HEK293 (cell line): ENCODE measurements at regions not wholly inside any gene's neighbourhood (a gene's known extent, or its start where the extent isn't known, plus 50 kb on each side); places are given as distances from the start of the nearest gene placed in this dataset.
"Not testable (repeated sequence)": the region's sequence is repeated elsewhere in the genome, so short reads cannot be mapped to it uniquely, and the experiment has no call there.

Experiments
- CTCF ChIA-PET: fragments of 350-600 bp; formaldehyde crosslinking; extraction: SDS; loops from one replicate; lab custom pipeline; 2021; ENCODE audit warnings: antibody characterized with exemption; lab: Yijun Ruan, JAX
- POLR2A ChIA-PET: fragments of 300-600 bp; formaldehyde crosslinking; extraction: SDS; loops from one replicate; lab custom pipeline; 2020; ENCODE audit warnings: antibody characterized with exemption, inconsistent platforms; lab: Yijun Ruan, JAX
- H3K27ac ChIP-seq: fragments of 200-500 bp; sonication (Bioruptor generic); 2 replicates; pipeline ENCODE4 v1.5.1; 2014; ENCODE audit warnings: low read depth, low read length, control low read depth, inconsistent platforms; ENCODE audit errors: extremely low read depth
- H3K36me3 ChIP-seq, 2 experiments: fragments of 200-500 bp in 1 of 2; sonication (Bioruptor generic) in 1 of 2; 1 replicate in 1 of 2; 2 replicates in 1 of 2; pipeline ENCODE4 v1.5.1; 2014 to 2017; ENCODE audit warnings: inconsistent platforms in 2 of 2, low read length in 2 of 2; ENCODE audit not compliant: control insufficient read depth in 2 of 2, insufficient read depth in 1 of 2
- H3K4me1 ChIP-seq: fragments of 200-500 bp; sonication (Bioruptor generic); 2 replicates; pipeline ENCODE4 v1.5.1; 2014; ENCODE audit warnings: mild to moderate bottlenecking, low read length, inconsistent platforms; ENCODE audit not compliant: control insufficient read depth, insufficient read depth
- H3K4me3 ChIP-seq: 2 replicates; pipeline ENCODE4 v1.5.1; 2011; ENCODE audit warnings: low read depth, mild to moderate bottlenecking, control low read depth, low read length, moderate library complexity
- H3K9me3 ChIP-seq: fragments of 200-500 bp; sonication (Bioruptor generic); 2 replicates; pipeline ENCODE4 v1.5.1; 2014; ENCODE audit warnings: low read depth, low read length, inconsistent platforms; ENCODE audit not compliant: control insufficient read depth, insufficient read depth
- SCRT2 ChIP-seq: fragments of 450-650 bp; formaldehyde crosslinking; IDR thresholded peaks from 2 replicates; pipeline ENCODE4 v1.5.1; 2016; ENCODE audit warnings: missing biosample characterization, missing genetic modification characterization
- ZBTB44 ChIP-seq: fragments of 450-650 bp; IDR thresholded peaks from 2 replicates; pipeline ENCODE4 v1.5.1; 2018; ENCODE audit warnings: missing biosample characterization, mild to moderate bottlenecking, missing genetic modification characterization

- H3K4me3 ChIP-seq, CTCF ChIA-PET, H3K4me1 ChIP-seq, H3K36me3 ChIP-seq, H3K9me3 ChIP-seq, POLR2A ChIA-PET, H3K27ac ChIP-seq: not testable (repeated sequence)
Observed at GRCh38 chr17:62264974-62265373, 115.4 kb upstream of the EFCAB3 start.

GRCh38 chr17:62255791-62256190 lies 124.6 kb upstream of the EFCAB3 start:
- H3K27ac ChIP-seq, H3K4me1 ChIP-seq, CTCF ChIA-PET, H3K9me3 ChIP-seq, H3K4me3 ChIP-seq, H3K36me3 ChIP-seq, POLR2A ChIA-PET: not testable (repeated sequence)

- H3K36me3 ChIP-seq, CTCF ChIA-PET, POLR2A ChIA-PET, H3K27ac ChIP-seq, H3K4me3 ChIP-seq, H3K9me3 ChIP-seq, H3K4me1 ChIP-seq: not testable (repeated sequence)
- TF ChIP-seq ZBTB44 (tag by site-specific recombination) = peak; percentile 77; the same call in 1 of the 2 replicates
Observed at GRCh38 chr17:62242076-62242475, 138.3 kb upstream of the EFCAB3 start.

- H3K4me3 ChIP-seq, H3K27ac ChIP-seq, H3K9me3 ChIP-seq, POLR2A ChIA-PET, H3K4me1 ChIP-seq, H3K36me3 ChIP-seq, CTCF ChIA-PET: not testable (repeated sequence)
Observed at GRCh38 chr17:62239569-62239968, 140.8 kb upstream of the EFCAB3 start.

GRCh38 chr17:62238551-62239338 lies 141.6 kb upstream of the EFCAB3 start:
- H3K27ac ChIP-seq, H3K4me3 ChIP-seq, CTCF ChIA-PET, H3K4me1 ChIP-seq, POLR2A ChIA-PET, H3K9me3 ChIP-seq, H3K36me3 ChIP-seq: not testable (repeated sequence)

GRCh38 chr17:62233822-62234481 lies 146.4 kb upstream of the EFCAB3 start:
- POLR2A ChIA-PET, H3K4me1 ChIP-seq, H3K27ac ChIP-seq, H3K36me3 ChIP-seq, H3K4me3 ChIP-seq, H3K9me3 ChIP-seq: not testable (repeated sequence)
- CTCF ChIA-PET = interaction anchor here (0.7 kb wide), 1 partner anchor 119 kb away, joined by 4 read pairs; no protein-coding TSS in a partner anchor

- H3K4me3 ChIP-seq, H3K4me1 ChIP-seq, H3K9me3 ChIP-seq, H3K27ac ChIP-seq, POLR2A ChIA-PET, H3K36me3 ChIP-seq: not testable (repeated sequence)
- CTCF ChIA-PET = interaction anchor here (0.6 kb wide), 1 partner anchor 117 kb away, joined by 3 read pairs; no protein-coding TSS in a partner anchor
- TF ChIP-seq SCRT2 (tag by site-specific recombination) = 0 out of 2 replicates have a peak, but pooled peaks have one; percentile 23
Observed at GRCh38 chr17:62231293-62231692, 149.1 kb upstream of the EFCAB3 start.

GRCh38 chr17:62226610-62227240 lies 153.6 kb upstream of the EFCAB3 start:
- H3K4me1 ChIP-seq, H3K9me3 ChIP-seq, H3K36me3 ChIP-seq, H3K4me3 ChIP-seq, H3K27ac ChIP-seq, POLR2A ChIA-PET: not testable (repeated sequence)
- CTCF ChIA-PET = interaction anchor here (0.8 to 1.3 kb wide), 2 partner anchors 81 to 589 kb away, joined by 3 read pairs; no protein-coding TSS in a partner anchor
